ENCODE measurements at regions not wholly inside any gene's neighbourhood (a gene's known extent, or its start where the extent isn't known, plus 50 kb on each side); places are given as distances from the start of the nearest gene placed in this dataset.
"Not testable (repeated sequence)": the region's sequence is repeated elsewhere in the genome, so short reads cannot be mapped to it uniquely, and the experiment has no call there.

DNA sequence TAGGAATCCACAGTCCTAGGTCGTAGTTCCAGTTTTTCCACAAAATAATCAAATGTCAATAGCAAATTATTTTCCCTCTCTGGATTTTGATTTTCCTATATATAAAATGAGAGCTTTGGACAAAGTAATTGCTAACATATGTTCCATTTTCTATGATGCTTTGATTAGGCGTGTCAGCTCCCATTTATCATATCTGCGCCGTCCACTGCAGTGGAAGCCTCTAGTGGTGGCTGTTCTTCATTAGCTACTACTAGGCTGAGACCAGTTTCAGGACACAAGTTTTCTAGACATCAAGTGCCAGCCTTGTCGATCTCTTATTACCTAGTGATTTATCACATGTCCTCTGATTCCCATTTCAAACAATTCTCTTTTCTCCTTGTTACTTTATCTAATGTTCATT is 271.5 kb downstream of the TUSC7 start:
- no peak for DNase-seq (ENCODE audit: low spot score in 2 of 2)
- no peak for FAIRE-seq

- no peak for FAIRE-seq
- DNase-seq (ENCODE audit: low spot score in 2 of 2): no peak
These were observed 274.7 kb downstream of the TUSC7 start for GRCh38 chr3:116984301-116984700.

DNA sequence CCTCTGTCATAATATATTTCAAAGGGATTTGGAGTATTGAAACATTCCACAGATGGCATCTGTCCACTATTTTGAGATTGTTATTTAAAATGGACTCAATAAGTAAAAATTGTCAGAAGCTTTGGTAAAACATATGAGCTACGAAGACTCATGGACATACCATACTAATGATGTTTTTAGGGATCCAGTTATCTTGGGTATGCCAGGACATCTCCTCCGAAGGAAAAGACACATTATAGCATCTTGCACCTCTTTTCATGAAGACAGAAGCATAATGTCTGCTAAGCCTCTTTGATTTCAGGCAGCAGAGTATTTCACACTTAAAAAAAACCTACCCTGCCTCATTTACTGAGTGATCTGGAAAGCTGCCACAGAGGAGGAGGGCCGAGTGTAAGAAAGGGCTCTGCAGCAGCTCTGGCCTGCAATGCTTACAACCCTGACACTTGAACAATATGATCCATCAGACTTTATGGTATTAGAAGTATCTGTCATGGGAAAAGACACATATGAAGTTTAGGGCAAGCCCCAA is 284.8 kb downstream of the TUSC7 start:
- DNase-seq (ENCODE audit: low spot score in 2 of 2) (no peak), FAIRE-seq (no peak)

DNA sequence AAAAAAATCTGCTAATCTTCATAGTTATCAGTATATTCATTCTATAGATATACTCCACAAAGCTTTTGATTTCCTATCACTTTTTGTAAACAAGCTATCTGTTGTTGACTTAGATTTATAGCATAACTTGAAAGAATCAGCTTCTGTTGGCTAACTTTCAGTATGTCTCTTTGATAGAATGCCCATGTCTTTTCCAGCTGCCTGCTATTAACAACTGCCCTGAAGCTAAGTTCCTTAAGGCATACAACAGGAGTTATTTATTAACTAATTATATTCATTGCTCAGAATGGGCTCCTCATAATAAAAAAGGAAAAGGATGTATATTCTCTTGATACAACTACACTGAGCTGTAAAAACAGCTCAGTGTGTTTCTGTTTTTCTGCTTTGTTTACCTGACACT is 293.9 kb downstream of the TUSC7 start:
- FAIRE-seq: no peak
- no peak for DNase-seq (ENCODE audit: low spot score in 2 of 2)

DNA sequence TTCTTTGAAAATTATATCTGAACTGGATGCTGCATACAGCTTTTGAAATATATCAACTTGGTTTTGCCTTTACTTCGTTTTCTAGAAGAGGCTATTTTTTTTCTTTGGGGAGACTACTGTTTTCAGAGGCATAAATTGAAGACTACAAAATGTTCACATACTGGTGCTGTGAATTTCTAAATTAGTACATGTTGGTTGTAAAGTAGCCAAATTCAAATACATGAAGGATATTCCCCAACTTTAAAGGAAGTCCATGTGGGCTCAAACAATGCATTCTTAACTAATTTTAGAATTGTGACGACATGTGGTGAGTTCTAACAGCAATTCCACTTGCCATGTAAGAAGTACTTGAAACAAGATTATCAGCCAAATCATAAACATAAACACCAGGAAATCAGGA is 295.7 kb downstream of the TUSC7 start:
- FAIRE-seq: no peak
- DNase-seq (ENCODE audit: low spot score in 2 of 2): no peak

DNA sequence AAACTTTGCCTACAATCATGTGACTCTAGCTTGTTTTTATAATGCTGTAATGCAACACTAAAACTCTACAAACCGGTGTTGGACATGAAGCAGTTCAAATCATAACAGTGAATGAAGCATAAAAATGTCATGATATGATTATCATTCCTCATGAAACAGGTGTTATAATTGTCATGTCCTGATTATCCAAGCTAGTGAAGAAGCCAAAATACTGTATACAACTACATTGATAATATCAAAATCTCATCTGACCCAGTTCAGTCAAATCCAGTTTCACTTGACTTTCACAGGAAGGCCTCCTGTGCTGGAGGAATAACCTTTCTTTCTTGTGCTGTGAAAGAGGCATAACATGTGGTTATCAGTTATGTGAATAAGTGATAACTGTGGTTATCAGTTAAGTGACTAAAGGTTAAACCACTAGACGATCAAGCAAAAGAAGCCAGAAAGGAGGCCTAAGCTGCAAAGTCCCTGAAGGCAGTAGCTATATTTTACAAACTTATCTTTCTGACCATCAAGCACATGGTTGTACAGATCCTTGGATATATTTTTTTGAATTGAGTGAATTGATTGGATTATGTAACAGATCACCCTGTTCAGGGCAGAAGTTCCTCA is 296.4 kb downstream of the TUSC7 start:
- no peak for DNase-seq (ENCODE audit: low spot score in 2 of 2)
- no peak for FAIRE-seq

DNA sequence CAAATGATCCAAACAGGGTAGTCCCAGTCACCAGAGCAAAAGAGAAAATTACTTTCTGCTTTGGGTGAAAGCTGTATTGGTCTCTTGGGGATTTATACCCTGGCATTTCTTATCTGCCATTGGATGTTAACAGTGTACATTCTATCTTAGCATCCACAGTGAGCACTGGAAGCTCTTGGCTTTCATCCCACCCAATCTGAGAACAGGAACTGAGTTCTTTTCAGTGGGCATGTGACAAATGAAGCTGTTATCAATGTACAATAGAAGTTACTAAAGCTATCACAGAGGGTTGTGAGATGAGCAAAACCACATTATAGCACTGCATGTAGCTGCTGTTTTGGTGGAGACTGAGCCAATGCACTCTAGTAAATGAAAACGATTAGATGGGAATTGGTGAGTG is 300.7 kb downstream of the TUSC7 start:
- DNase-seq (ENCODE audit: low spot score in 2 of 2): no peak
- no peak for FAIRE-seq

DNA sequence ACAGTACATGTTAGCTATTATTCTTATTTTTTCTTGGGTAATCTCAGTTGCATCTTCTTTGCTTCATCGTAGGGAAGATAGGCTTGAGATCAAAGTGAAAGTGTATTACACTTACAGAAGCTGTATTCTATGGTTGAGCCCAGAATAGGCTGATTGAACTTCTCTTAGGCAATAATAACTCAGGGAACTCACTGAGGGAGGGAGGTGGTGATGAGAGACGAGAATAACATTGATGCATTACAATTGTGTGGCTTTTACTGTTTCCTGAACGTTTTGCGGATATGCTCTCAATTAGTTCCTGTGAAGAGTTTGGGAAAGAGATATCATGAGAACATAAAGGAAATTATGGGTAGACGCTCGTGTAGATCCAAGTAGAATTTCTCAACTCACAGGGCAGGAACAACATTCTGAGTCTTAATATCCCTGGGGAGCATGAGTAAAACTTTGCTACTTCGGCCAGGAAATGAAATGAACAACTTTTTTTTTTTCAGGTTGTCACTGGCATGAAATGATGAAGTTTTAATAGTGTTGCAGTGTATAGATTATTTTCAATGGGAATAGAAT is 302.2 kb downstream of the TUSC7 start:
- DNase-seq (ENCODE audit: low spot score in 2 of 2) (no peak), FAIRE-seq (no peak)

DNA sequence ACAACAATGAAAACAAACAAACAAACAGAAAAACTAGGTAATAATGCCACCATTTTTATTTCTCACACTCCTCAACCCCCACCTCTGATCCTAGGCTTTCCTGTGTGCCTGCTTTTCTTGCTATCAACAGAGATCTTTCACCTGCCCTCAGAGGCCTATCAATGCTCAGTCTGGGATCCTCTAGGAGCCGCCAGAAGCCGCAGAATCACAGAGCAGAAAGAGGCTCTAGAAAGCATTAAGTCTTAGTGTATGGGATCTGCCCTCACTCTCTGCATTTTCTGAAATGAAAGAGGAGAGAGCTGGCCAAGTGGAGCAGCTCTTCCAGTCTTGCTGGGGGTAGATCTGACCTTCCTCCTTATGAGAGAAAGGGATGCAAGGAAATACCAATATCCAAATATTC is 306.8 kb downstream of the TUSC7 start:
- no peak for DNase-seq (ENCODE audit: low spot score in 2 of 2)
- no peak for FAIRE-seq

DNA sequence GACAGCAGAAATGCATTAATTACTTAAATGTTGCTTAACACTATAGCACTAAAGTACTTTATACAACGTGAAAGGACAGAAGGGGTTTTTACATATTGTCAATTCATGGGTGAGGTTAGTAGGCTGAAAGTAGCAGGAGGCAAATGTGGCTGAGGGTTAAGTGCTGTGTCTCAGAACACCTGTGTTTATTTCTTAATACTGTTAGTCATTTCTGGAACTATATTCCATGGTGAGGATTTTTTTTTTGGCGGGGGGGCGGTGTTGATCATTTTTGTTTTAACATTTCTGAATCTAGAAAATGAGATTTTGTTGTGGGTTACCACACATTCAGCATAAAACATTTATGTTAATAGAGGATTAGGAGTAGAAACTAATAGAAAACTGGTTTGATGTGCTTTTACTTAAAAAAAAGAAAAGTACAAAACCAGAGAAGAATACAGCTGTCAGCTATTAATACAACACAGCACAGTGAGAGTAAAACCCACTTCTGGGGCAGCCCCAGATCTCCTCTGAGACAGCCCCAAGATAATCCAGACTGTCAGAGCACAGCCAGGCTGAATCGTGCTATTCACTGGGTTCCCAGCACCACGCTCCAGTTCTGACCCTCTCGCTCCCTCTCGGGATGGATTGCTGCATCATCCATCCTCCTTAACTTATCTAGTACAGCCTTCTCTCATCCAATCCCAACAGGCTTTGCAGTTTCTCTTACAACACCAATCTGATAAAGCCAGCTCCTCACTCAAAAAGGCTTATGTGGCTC is 307.7 kb downstream of the TUSC7 start:
- FAIRE-seq (no peak), DNase-seq (ENCODE audit: low spot score in 2 of 2) (no peak)

DNA sequence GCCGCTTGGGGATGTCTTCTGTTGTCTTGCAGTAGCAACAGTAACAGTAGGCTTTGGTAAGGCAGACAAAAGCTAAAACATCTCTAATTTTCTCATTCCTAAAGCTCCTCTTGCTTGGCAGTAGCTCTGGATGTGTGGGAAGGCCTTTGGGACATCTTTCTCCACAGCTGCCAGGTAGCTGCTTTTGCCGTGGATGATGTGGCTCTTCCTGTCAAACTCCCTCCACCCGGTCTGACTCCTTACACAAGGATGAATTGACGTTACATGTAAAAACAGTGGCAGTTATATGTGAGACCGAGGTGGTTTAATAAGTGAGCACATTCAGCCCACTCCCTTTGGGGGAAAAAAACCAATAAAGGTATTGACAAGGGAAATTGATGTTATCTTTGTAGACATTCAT is 309.1 kb downstream of the TUSC7 start:
- no peak for FAIRE-seq
- no peak for DNase-seq (ENCODE audit: low spot score in 2 of 2)

DNA sequence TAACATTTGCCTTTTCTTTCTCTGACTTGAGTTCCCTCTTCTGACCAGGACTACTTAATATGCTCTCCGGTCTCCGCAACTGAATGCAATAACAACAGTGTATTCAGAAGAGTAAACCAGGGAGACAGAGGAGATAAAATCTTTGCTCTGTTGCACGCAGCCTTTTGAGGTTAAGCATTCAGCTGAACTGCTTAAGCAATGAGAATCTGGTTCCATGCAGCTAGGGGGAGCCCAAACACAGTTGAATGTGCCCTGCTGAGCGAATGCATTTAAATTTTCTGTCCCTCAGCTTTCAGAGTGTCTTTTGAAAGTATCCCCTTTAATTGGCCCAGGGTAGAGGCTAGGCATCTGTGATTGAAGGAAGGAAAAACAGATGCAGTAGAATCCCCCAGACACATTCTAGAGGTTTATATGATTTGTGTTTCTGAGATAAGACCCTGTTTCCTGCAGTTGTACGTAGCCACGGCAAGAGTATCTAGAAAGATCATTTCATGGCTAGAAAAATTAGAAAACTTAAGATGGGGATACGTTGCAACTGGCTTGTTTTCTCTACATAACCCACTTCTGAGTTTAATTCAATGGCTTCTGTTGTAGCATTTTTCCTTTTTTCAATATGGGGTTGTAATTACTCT is 309.6 kb downstream of the TUSC7 start:
- FAIRE-seq: no peak
- DNase-seq (ENCODE audit: low spot score in 2 of 2): peak; percentile 18 to 35

GRCh38 chr3:117026401-117026800 is 316.8 kb downstream of the TUSC7 start:
- DNase-seq (ENCODE audit: low spot score in 2 of 2) (no peak), FAIRE-seq (no peak)

- no peak for FAIRE-seq
- DNase-seq (ENCODE audit: low spot score in 2 of 2): no peak
These were observed 326.2 kb downstream of the TUSC7 start for GRCh38 chr3:117035745-117036144.

GRCh38 chr3:117036259-117036799 is 326.8 kb downstream of the TUSC7 start:
- DNase-seq (ENCODE audit: low spot score in 2 of 2): no peak
- FAIRE-seq: no peak

DNA sequence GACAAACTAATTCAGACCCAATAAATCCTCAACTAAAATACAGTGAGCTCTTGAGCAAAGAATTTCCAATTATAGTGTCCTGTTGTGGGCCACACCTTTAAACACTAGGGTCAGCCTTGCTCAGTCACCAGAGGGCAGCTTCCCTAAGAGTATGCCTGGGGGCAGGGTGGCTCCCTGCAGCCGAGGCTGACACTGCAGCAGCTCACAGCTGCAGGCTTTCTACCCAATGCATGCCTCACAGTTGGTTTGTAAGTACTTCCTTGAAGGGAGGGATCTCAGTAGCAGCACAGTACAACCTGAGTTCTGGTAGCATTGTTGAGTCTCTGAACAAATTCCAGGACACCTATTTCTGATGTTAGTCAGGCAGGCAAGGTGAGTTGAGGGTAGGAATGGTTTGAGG is 335.6 kb downstream of the TUSC7 start:
- DNase-seq (ENCODE audit: low spot score in 2 of 2) (no peak), FAIRE-seq (no peak)

GRCh38 chr3:117047951-117048705 is 338.5 kb downstream of the TUSC7 start:
- DNase-seq (ENCODE audit: low spot score in 2 of 2) (no peak), FAIRE-seq (no peak)

DNA sequence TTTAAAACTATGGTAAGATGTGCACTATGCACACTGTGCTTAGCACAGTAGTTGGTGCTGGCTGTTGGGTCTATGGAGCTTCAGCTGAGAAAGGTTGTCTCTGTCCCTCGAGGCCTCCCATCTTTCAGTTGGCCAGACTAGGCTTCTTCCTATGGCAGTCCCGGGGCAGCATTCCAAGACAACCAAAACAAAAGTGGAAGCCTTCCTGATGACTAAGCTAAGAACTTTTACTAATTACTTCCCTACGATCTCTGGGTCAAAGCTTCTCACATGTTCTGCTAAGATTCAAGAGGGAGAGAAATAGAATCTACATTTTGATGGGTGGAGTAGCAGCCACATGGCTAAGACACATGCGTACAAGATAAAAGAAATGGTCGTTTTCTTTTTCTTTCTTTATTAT is 342.8 kb downstream of the TUSC7 start:
- no peak for DNase-seq (ENCODE audit: low spot score in 2 of 2)
- FAIRE-seq: no peak

DNA sequence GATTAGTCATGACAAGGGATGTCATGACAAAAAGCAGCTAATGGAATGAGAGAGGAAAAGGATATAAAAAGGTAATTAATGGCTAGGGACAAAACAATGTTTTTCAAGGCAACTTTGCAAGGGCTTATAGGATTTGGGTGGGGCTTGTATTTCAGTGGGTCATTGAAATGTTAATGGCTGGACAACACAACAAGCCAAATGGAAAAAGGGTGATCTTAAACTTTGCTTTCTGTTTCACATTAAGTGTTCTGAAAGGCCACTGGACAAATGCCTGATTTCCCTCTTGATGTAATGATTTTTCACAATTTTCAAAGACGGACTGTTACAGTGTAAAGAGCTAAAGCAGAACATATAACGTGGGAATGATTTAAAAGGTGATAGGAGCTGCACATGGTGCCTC is 345.0 kb downstream of the TUSC7 start:
- no peak for DNase-seq (ENCODE audit: low spot score in 2 of 2)

GRCh38 chr3:117056946-117057345 is 347.4 kb downstream of the TUSC7 start:
- not testable (repeated sequence) for FAIRE-seq; DNase-seq (ENCODE audit: low spot score in 2 of 2)

More for the DNA sequence above, 345.0 kb downstream of the TUSC7 start:
- no peak for FAIRE-seq

Measured in frontal cortex (tissue), 3 donors.